HepG2 (cell line): ENCODE measurements at regions not wholly inside any gene's neighbourhood (a gene's known extent, or its start where the extent isn't known, plus 50 kb on each side); places are given as distances from the start of the nearest gene placed in this dataset.

Experiments used
- ATAC-seq: fragments of 200-7000 bp; cut with Tn5 transposase; 3 replicates; pipeline ENCODE4 v1.9.1; 2020; ENCODE audit warnings: mild to moderate bottlenecking, moderate library complexity
- BruUV-seq: library from RNA; stranded (reverse); fragments of 400-500 nt; replicated peaks from 2 replicates; lab custom pipeline; 2021; lab: Mats Ljungman, UMichigan
- CTCF ChIA-PET: fragments of 300-600 bp; formaldehyde crosslinking; extraction: SDS; loops from one replicate; lab custom pipeline; 2021; ENCODE audit warnings: low total read pairs, inconsistent platforms, low intra/inter-chr PET ratio; lab: Yijun Ruan, JAX
- POLR2A ChIA-PET: fragments of 350-600 bp; sonication (Branson Sonifier 250); formaldehyde crosslinking; loops from one replicate; lab custom pipeline; 2020; ENCODE audit warnings: antibody characterized with exemption, inconsistent platforms; lab: Yijun Ruan, JAX
- DNase-seq: peaks from one replicate; pipeline ENCODE4 v3.0.0-alpha.2; 2015; ENCODE audit warnings: low spot score
- FAIRE-seq: peaks from 3 replicates; lab custom pipeline; 2011; peaks lifted over from hg19 to GRCh38; lab: Jason Lieb, UNC
- H2AFZ ChIP-seq: one replicate; pipeline ENCODE4 v1.6.1; 2011; ENCODE audit warnings: low read length, inconsistent platforms
- H3K27ac ChIP-seq: fragments of 300-600 bp; 3 replicates; pipeline ENCODE4 v1.8.0; 2011; ENCODE audit warnings: mixed run types, mild to moderate bottlenecking, mixed read lengths, low read length, inconsistent platforms; ENCODE audit not compliant: insufficient read depth; ENCODE audit errors: extremely low read length
- H3K27me3 ChIP-seq, 2 experiments: fragments of 200-600 bp in 1 of 2; 2 replicates in 1 of 2; 3 replicates in 1 of 2; pipeline versions ENCODE4 v1.6.0 to v1.8.0; 2011; ENCODE audit warnings: low read length in 2 of 2, mild to moderate bottlenecking in 2 of 2, moderate library complexity in 2 of 2, inconsistent platforms in 1 of 2; ENCODE audit not compliant: insufficient read depth in 2 of 2, control insufficient read depth in 1 of 2
- H3K36me3 ChIP-seq, 2 experiments: fragments of 200-600 bp in 1 of 2; replicated peaks in 1 of 2; 2 replicates in 1 of 2; 3 replicates in 1 of 2; pipeline versions ENCODE4 v1.5.1 to v1.8.0; 2011; ENCODE audit warnings: low read length in 2 of 2, inconsistent platforms in 1 of 2; ENCODE audit not compliant: insufficient read depth in 2 of 2, control insufficient read depth in 1 of 2
- H3K4me1 ChIP-seq: 2 replicates; pipeline ENCODE4 v1.5.1; 2012; ENCODE audit warnings: low read length, inconsistent platforms; ENCODE audit not compliant: insufficient read depth
- H3K4me2 ChIP-seq: 2 replicates; pipeline ENCODE4 v1.6.0; 2011; ENCODE audit warnings: low read depth, low read length, inconsistent platforms
- H3K4me3 ChIP-seq, 3 experiments: fragments of 200-600 bp in 1 of 3; sonication (generic), shearing (Covaris generic) in 1 of 3; replicated peaks in 1 of 3; 2 replicates each; pipeline ENCODE4 v1.5.1; 2011 to 2016; ENCODE audit warnings: low read length in 3 of 3, inconsistent platforms in 2 of 3, low read depth in 2 of 3, mild to moderate bottlenecking in 2 of 3, control low read depth in 1 of 3, mixed read lengths in 1 of 3; ENCODE audit not compliant: insufficient read depth in 1 of 3
- H3K79me2 ChIP-seq: one replicate; pipeline ENCODE4 v1.6.1; 2011; ENCODE audit warnings: low read length, inconsistent platforms; ENCODE audit not compliant: insufficient read depth
- H3K9ac ChIP-seq: 2 replicates; pipeline ENCODE4 v1.6.0; 2011; ENCODE audit warnings: mild to moderate bottlenecking, low read depth, low read length, inconsistent platforms; ENCODE audit not compliant: insufficient read depth
- H3K9me3 ChIP-seq: 2 replicates; pipeline ENCODE4 v1.5.1; 2012; ENCODE audit warnings: mild to moderate bottlenecking, low read length
- H4K20me1 ChIP-seq: 2 replicates; pipeline ENCODE4 v1.6.0; 2011; ENCODE audit warnings: inconsistent platforms, mild to moderate bottlenecking, low read length, moderate library complexity; ENCODE audit not compliant: insufficient read depth
- MAFF ChIP-seq: IDR thresholded peaks from 2 replicates; pipeline ENCODE4 v1.6.1; 2011; ENCODE audit warnings: low read depth, low read length, improper control_type of control experiment
- MAFK ChIP-seq, 2 experiments: IDR thresholded peaks in 1 of 2; conservative IDR thresholded peaks in 1 of 2; 2 replicates each; pipeline ENCODE4 v1.6.1; 2011; ENCODE audit warnings: improper control_type of control experiment in 2 of 2, low read length in 2 of 2
- RNF219 ChIP-seq: sonication (generic); formaldehyde crosslinking; IDR thresholded peaks from 2 replicates; pipeline ENCODE4 v1.5.0; 2020; ENCODE audit warnings: mild to moderate bottlenecking, missing genetic modification reagents
- ZNF260 ChIP-seq: sonication (generic); formaldehyde crosslinking; IDR thresholded peaks from 2 replicates; pipeline ENCODE4 v1.4.0; 2020; ENCODE audit warnings: missing genetic modification reagents, low read depth, mild to moderate bottlenecking, borderline replicate concordance
- ZNF687 ChIP-seq: sonication (generic); formaldehyde crosslinking; IDR thresholded peaks from 2 replicates; pipeline ENCODE4 v1.5.1; 2020; ENCODE audit warnings: mild to moderate bottlenecking, missing genetic modification reagents, moderate library complexity
- WGBS: methylation state at CpG from one replicate; pipeline ENCODE4 v1.1.6; 2017; ENCODE audit warnings: low lambda C conversion rate; 5-methylcytosine and 5-hydroxymethylcytosine counted together
- in situ Hi-C: cut with HindIII; loops from 2 replicates; pipeline ENCODE4 v1.10.0; 2017; ENCODE audit warnings: low pct_unique_long_range_greater_than_20kb; ENCODE audit not compliant: extremely low pct_ligation_motif_present
- intact Hi-C: fragments of 100-400 bp; cut with micrococcal nuclease; formaldehyde crosslinking; loops from one replicate; pipeline ENCODE4 v1.10.0; 2022; ENCODE audit not compliant: unreplicated experiment

DNA sequence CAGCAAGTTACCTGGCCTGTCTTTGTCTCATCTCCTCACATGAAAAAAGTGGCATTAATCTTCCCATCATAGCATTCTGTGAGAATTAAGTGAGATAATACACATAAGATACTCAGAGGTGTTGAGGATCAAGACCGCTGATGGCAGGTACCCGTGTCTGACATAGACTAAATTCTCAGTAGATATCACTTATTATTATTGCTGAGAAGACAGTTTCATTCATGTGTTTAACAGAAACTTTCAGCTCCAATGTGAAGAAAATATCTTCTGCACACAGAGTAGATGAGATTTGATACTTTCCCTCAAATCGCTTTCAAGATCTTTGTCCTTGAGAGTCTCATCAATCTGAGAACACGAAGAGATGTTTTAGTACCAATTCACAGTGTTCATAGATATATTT, 809.4 kb downstream of the TSN start:
- no peaks in the 10 kb centered on the region for H3K36me3 ChIP-seq
- H3K4me3 ChIP-seq = no peak overlapping the region
- CTCF ChIA-PET = no interaction called here
- DNase-seq (no peak), FAIRE-seq (no peak)
- H3K79me2 ChIP-seq = no peaks in the 10 kb centered on the region
- BruUV-seq = no TSS peak
- H3K4me1 ChIP-seq = no peaks in the 10 kb centered on the region
- POLR2A ChIA-PET = no interaction called here
- intact Hi-C loops = no loop called here
- 3% methylated on average over 4 of the region's 4 CpGs for WGBS
- H3K4me2 ChIP-seq = no peak overlapping the region
- no peak for TF ChIP-seq ZNF687 (CRISPR knock-in tag)
- peak; percentile 56 for TF ChIP-seq MAFF
- TF ChIP-seq MAFK (conservative IDR thresholded peaks at IDR 0.05 in 1 of 2, IDR thresholded peaks at IDR 0.05 in 1 of 2; ENCODE audit: low read length in 2 of 2) = peak; percentile 37 to 71; a peak in 2 of 4 replicates
- TF ChIP-seq, all 625 proteins: peak for 2
- Histone ChIP-seq H3K27me3 (no peaks in the 10 kb centered on the region), H3K9ac (no peak overlapping the region), H4K20me1 (no peaks in the 10 kb centered on the region), H3K9me3 (peaks cover 13% of the 10 kb centered on the region), H2AFZ (no peak overlapping the region), H3K27ac (no peak overlapping the region)
- no peak for ATAC-seq
- in situ Hi-C loops = no loop called here

GRCh38 chr2:122565364-122565763, 809.9 kb downstream of the TSN start:
- Histone ChIP-seq H3K4me3 (no peak overlapping the region), H3K9me3 (peaks cover 14% of the 10 kb centered on the region)
- 2% methylated on average over 1 of the region's 1 CpG for WGBS
- intact Hi-C loops = no loop called here
- TF ChIP-seq ZNF260 = no peak
- no peak for TF ChIP-seq RNF219 (CRISPR knock-in tag)
- TF ChIP-seq, all 625 proteins: peak for 0
- Histone ChIP-seq H3K36me3 (no peaks in the 10 kb centered on the region), H3K27me3 (no peaks in the 10 kb centered on the region), H3K27ac (no peak overlapping the region), H3K4me1 (no peaks in the 10 kb centered on the region), H3K9ac (no peak overlapping the region), H3K79me2 (no peaks in the 10 kb centered on the region), H4K20me1 (no peaks in the 10 kb centered on the region), H2AFZ (no peak overlapping the region), H3K4me2 (no peak overlapping the region)
- CTCF ChIA-PET = no interaction called here
- in situ Hi-C loops = no loop called here
- ATAC-seq (no peak), DNase-seq (no peak), FAIRE-seq (no peak)
- no TSS peak for BruUV-seq
- POLR2A ChIA-PET = no interaction called here
